ENCODE measurements at regions not wholly inside any gene's neighbourhood (a gene's known extent, or its start where the extent isn't known, plus 50 kb on each side); places are given as distances from the start of the nearest gene placed in this dataset.
A peak's percentile ranks its signal among the peaks of the same experiment; 100 is the strongest.

DNA sequence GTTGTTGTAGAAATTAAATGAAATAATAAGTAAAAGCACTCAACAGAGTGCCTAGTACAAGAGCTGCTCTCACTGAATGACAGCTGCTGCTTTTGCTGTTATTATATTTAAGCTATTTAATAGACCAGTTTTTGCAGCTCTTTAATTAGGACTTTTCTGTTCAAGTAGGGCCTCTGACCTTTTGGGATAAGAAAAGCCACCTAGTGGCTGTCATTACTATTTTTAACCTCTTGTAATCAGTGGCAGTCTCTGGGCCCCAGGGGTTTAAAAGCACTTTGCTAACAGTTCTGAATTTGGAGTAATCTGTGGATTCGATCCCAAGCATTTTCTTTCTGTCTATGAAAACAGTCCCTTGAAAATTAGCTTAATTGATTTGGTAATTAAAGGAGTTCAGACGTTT, 121.1 kb downstream of the NUDT12 start:
- H3K27ac ChIP-seq (ENCODE audit: low read depth, low read length), result no peak overlapping the region
- no peak for DNase-seq (ENCODE audit: low read depth, low spot score)
- H3K4me3 ChIP-seq (ENCODE audit: low read depth, low read length), result no peak overlapping the region
- TF ChIP-seq, protein P1, sequence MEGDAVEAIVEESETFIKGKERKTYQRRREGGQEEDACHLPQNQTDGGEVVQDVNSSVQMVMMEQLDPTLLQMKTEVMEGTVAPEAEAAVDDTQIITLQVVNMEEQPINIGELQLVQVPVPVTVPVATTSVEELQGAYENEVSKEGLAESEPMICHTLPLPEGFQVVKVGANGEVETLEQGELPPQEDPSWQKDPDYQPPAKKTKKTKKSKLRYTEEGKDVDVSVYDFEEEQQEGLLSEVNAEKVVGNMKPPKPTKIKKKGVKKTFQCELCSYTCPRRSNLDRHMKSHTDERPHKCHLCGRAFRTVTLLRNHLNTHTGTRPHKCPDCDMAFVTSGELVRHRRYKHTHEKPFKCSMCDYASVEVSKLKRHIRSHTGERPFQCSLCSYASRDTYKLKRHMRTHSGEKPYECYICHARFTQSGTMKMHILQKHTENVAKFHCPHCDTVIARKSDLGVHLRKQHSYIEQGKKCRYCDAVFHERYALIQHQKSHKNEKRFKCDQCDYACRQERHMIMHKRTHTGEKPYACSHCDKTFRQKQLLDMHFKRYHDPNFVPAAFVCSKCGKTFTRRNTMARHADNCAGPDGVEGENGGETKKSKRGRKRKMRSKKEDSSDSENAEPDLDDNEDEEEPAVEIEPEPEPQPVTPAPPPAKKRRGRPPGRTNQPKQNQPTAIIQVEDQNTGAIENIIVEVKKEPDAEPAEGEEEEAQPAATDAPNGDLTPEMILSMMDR (IDR thresholded peaks at IDR 0.05; ENCODE audit: low read depth, low read length), result 0 out of 2 replicates have a peak, but pooled peaks have one; percentile 15
- H3K9me3 ChIP-seq (ENCODE audit: control insufficient read depth, insufficient read depth, low read length), result no peaks in the 10 kb centered on the region
- H3K27me3 ChIP-seq (ENCODE audit: control insufficient read depth, insufficient read depth, low read length), result no peaks in the 10 kb centered on the region
- ChIA-PET POLR2A (no interaction called here), CTCF (interaction anchor here (0.6 to 1.8 kb wide), 3 partner anchors 12 to 209 kb away, joined by 5 to 6 read pairs (median 5); no protein-coding TSS in a partner anchor)

- no peak for DNase-seq (ENCODE audit: low read depth, low spot score)
- H3K27me3 ChIP-seq (ENCODE audit: control insufficient read depth, insufficient read depth, low read length), result no peaks in the 10 kb centered on the region
- no peak overlapping the region for H3K4me3 ChIP-seq (ENCODE audit: low read depth, low read length)
- ChIA-PET CTCF (interaction anchor here (0.6 kb wide), 2 partner anchors 14 to 78 kb away, joined by 4 to 5 read pairs; no protein-coding TSS in a partner anchor), POLR2A (no interaction called here)
- peaks cover 4% of the 10 kb centered on the region; the same call in 1 of the 2 replicates for H3K9me3 ChIP-seq (ENCODE audit: control insufficient read depth, insufficient read depth, low read length)
- no peak overlapping the region for H3K27ac ChIP-seq (ENCODE audit: low read depth, low read length)
- TF ChIP-seq, protein P1 (IDR thresholded peaks at IDR 0.05; ENCODE audit: low read depth, low read length), result no peak
Observed at GRCh38 chr5:103439007-103439406, 123.6 kb downstream of the NUDT12 start.

GRCh38 chr5:103436656-103437055, 125.9 kb downstream of the NUDT12 start:
- Histone ChIP-seq H3K27ac (ENCODE audit: low read depth, low read length) (no peak overlapping the region), H3K27me3 (ENCODE audit: control insufficient read depth, insufficient read depth, low read length) (no peaks in the 10 kb centered on the region), H3K4me3 (ENCODE audit: low read depth, low read length) (no peak overlapping the region), H3K9me3 (ENCODE audit: control insufficient read depth, insufficient read depth, low read length) (peaks cover 4% of the 10 kb centered on the region; the same call in 1 of the 2 replicates)
- ChIA-PET CTCF (no interaction called here), POLR2A (no interaction called here)
- DNase-seq (ENCODE audit: low read depth, low spot score), result no peak
- TF ChIP-seq, protein P1 (IDR thresholded peaks at IDR 0.05; ENCODE audit: low read depth, low read length), result no peak

GRCh38 chr5:103436112-103436511, 126.5 kb downstream of the NUDT12 start:
- Histone ChIP-seq H3K9me3 (ENCODE audit: control insufficient read depth, insufficient read depth, low read length) (peaks cover 4% of the 10 kb centered on the region; the same call in 1 of the 2 replicates), H3K27ac (ENCODE audit: low read depth, low read length) (no peak overlapping the region), H3K4me3 (ENCODE audit: low read depth, low read length) (no peak overlapping the region), H3K27me3 (ENCODE audit: control insufficient read depth, insufficient read depth, low read length) (no peaks in the 10 kb centered on the region)
- ChIA-PET POLR2A (no interaction called here), CTCF (no interaction called here)
- TF ChIP-seq, protein P1 (IDR thresholded peaks at IDR 0.05; ENCODE audit: low read depth, low read length), result no peak
- DNase-seq (ENCODE audit: low read depth, low spot score), result no peak

GRCh38 chr5:103435136-103435889, 127.3 kb downstream of the NUDT12 start:
- no peak for DNase-seq (ENCODE audit: low read depth, low spot score)
- H3K4me3 ChIP-seq (ENCODE audit: low read depth, low read length), result no peak overlapping the region
- H3K9me3 ChIP-seq (ENCODE audit: control insufficient read depth, insufficient read depth, low read length), result peaks cover 4% of the 10 kb centered on the region; the same call in 1 of the 2 replicates
- ChIA-PET CTCF (no interaction called here), POLR2A (no interaction called here)
- TF ChIP-seq, protein P1 (IDR thresholded peaks at IDR 0.05; ENCODE audit: low read depth, low read length), result no peak
- no peaks in the 10 kb centered on the region for H3K27me3 ChIP-seq (ENCODE audit: control insufficient read depth, insufficient read depth, low read length)
- no peak overlapping the region for H3K27ac ChIP-seq (ENCODE audit: low read depth, low read length)

All from AG04450 (cell line).